ENCODE measurements at regions not wholly inside any gene's neighbourhood (a gene's known extent, or its start where the extent isn't known, plus 50 kb on each side); places are given as distances from the start of the nearest gene placed in this dataset.
"Not testable (repeated sequence)": the region's sequence is repeated elsewhere in the genome, so short reads cannot be mapped to it uniquely, and the experiment has no call there.

GRCh38 chr16:17747081-17747756 is 276.5 kb upstream of the XYLT1 start:
- no peak for DNase-seq (ENCODE audit: low read depth)

- no peak for DNase-seq (ENCODE audit: low read depth)
Observed at GRCh38 chr16:17744921-17745572, 274.3 kb upstream of the XYLT1 start.

DNA sequence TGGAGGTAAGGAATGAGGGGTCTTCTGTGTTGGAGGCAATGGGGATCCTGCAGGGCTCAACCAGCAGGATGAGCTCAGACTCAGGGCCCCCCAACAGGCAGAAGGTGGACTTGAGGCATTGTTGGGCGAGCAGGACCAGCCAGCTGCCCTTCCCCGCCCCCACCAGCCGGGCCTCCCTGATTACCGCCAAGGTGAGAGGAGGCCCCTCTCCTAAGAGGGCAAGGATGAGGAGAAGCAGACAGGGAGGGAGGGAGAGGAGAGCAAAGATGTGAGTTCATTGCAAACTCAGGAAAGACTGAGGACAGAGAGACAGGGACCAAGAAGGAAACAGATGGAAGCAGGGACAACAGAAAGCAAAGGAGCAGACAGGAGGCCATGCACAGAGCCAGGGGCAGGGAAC is 272.8 kb upstream of the XYLT1 start:
- DNase-seq (ENCODE audit: low read depth), result no peak

DNA sequence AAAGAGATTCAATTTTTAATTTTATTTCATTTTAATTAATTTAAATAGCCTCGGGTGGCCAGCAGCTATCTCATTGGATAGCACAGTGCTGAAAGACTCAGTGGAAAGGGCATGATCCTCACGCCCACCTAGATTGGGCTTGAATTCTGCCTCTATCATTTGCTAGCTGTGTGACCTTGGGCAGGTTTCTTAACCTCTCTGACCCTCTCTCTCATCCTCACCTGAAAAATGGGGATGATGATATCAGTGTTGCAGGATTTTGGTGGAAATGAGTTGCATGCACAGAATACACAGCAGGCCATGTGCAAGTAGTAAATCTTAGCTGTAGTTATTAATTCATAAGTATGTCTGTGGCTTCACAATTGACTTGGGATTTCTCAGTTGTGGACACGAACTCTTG is 272.4 kb upstream of the XYLT1 start:
- DNase-seq (ENCODE audit: low read depth), result no peak

DNA sequence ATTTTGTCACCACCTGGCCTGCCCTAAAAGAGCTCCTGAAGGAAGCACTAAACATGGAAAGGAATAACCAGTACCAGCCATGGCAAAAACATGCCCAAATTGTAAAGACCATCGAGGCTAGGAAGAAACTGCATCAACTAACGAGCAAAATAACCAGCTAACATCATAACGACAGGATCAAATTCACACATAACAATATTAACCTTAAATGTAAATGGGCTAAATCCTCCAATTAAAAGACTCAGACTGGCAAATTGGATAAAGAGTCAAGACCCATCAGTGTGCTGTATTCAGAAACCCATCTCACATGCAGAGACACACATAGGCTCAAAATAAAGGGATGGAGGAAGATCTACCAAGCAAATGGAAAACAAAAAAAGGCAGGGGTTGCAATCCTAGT is 264.3 kb upstream of the XYLT1 start:
- not testable (repeated sequence) for DNase-seq (ENCODE audit: low read depth)

GRCh38 chr16:17729820-17730219 is 259.1 kb upstream of the XYLT1 start:
- DNase-seq (ENCODE audit: low read depth), result no peak

DNA sequence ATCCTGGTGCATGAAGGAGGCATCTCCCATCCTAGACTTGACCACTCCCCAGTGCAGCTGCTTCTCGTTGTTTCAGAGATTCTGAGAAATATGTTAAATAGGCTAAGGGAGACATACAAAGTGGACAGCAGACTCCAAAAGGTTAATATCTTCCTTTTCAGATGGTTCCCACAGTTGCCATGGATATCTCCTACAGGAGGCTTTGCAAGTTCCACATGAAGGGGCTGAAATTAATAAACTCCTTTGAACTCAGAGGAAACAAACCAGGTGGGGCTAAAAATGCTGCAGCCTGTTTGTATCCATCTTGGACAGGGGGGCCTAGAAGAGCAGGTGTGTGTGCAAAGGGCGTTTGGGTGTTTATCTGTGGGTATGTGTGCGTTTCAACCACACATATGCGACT is 257.4 kb upstream of the XYLT1 start:
- DNase-seq (ENCODE audit: low read depth), result no peak

- DNase-seq (ENCODE audit: low read depth), result no peak
Observed at GRCh38 chr16:17724242-17724898, 253.6 kb upstream of the XYLT1 start.

DNA sequence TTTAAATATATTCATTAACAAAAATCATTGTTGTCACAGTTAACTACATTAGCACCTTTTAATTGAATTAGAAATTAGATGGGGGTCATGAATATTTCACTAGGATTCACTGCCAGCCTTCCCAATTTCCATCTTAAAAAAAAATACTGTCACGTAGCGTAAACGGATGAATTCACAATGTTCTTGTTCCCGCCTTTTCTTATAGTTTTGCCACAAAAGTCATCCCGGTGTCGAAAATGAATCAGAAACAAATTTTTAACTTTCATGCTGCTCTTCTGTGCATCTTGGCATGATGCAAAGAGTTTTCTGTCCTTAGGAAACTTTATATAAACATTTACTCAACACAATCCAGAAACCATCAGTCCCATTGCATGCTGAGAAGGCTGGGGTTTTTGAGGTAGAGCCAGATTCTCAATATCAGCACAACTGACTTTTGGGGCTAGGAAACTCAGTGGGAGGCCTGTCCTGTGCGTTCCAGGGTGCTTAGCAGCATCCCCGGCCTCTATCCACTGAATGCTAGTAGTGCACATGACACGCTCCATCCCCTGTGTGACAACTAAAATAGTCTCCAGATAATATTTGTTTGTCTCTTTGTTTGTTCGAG is 252.9 kb upstream of the XYLT1 start:
- DNase-seq (ENCODE audit: low read depth), result no peak

GRCh38 chr16:17718495-17718894 is 247.7 kb upstream of the XYLT1 start:
- no peak for DNase-seq (ENCODE audit: low read depth)

DNA sequence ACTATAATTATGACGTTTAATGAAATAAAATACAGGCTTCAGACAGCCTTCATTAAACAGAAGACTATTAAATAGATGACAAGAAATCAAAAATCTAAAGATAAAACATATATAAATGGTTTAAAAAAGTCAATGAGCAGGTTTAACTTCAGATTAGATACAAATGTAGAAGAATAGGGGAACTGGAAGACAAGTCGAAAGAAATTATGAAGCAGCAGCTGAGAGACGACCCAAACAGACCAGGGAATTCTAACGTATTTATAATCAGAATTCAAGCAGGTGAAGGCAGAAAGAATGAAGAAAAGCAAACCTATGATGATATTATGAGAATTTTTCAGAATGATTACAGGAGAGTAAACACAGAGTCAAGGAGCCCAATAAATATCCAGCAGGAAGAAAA is 235.1 kb upstream of the XYLT1 start:
- no peak for DNase-seq (ENCODE audit: low read depth)

- no peak for DNase-seq (ENCODE audit: low read depth)
Observed at GRCh38 chr16:17696616-17697015, 225.9 kb upstream of the XYLT1 start.

DNA sequence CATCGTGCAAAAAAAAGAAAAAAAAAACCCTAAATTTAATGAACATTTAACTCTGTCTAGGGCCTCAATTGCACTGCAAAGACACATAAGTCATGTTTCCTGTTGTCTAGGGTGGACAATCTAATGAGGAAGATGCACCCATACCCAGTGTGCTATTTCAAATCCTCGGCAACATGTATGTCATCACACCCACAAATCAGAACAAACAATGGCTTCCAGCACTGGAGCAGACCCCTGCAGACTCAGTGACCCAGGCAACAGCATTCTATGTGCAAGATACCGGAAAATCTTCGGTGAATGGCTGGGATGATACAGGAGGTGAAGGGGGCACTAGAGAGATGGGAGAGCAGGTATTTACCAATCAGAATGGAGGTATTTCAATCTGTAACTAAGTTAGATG is 221.7 kb upstream of the XYLT1 start:
- no peak for DNase-seq (ENCODE audit: low read depth)

DNA sequence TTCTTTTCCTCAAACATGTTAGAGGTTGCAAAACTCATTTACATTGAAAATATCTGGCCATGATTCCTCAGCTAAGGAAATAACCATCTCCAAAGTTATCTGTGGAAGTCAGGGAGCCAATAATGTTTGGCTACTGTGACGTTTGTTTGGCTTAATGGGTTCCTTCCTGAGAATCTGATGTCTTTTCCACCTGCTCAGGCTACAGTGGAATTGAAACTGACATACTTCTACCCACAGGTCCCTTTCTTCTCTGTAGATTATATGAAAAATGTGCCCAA is 221.1 kb upstream of the XYLT1 start:
- DNase-seq (ENCODE audit: low read depth), result no peak

DNA sequence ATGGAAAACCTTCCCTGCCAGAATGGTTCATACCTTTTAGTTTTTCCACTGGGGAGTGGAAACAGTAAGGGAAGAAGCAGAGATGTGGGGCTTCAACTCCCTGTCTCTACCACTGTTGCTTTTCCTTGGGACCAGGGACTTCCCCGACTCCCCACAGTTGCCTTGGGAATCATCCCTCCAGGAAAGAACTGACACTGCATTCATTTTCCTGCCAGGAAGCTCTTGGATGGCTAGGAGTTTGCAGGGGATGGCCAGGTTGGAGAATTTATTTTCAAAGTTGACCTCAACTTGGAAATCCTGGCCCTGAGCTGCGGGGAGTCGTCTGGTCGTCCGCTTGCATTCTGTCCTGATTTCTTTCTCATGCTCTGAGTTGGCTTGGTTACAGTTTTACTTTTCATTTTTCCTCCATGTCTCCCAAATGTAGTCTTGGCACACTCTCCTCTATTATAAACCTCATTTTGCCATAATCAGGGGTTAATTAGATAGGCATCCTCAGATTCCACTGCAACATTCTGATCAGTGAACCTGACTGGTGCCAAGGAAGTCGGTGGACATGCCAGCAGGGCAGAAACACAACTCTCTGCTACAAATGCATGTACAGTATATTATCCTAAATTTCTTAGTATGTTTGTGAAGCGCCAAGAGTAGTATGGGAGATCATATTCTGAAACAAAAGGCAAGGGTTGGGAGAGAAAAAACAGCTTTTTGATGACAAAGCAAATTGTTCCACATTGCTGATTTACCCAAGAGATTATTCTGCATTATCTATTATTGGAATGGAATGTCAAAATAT is 220.5 kb upstream of the XYLT1 start:
- no peak for DNase-seq (ENCODE audit: low read depth)

DNA sequence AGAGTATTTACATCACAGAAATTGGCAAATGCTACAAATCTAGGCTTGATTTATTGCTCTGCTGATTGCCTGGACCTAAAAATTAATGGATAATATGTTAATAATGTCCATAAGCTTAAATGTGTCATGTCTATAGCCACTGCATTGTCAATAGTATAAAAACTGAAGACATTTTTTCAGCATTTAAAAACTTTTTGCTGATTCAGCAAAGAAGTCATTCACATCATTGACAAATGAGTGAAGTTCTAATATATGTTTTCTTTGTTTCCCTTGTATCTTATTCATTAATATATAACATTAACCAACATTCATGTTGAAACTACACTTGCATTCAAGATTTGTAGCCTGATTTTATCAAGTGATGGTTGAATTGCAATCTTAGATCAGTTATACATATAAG is 214.7 kb upstream of the XYLT1 start:
- no peak for DNase-seq (ENCODE audit: low read depth)

DNA sequence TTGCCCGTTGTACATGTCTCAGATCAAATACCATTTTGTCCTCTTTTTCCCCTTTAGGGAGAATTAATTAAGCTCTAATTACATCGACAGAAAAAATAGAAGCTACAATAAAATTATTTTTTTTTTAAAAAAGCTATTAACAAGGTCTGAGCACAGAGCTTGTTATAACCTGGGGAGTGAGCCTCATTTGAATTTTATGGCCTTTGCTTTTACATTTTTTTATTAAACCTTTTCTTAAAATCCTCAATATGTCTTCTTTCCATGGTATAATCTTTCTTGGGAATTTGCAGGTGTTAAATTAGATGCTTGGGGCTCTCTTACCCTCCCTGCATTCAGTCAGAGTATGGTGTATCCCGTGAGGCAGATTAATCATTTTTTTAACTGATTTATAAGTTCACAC is 212.5 kb upstream of the XYLT1 start:
- no peak for DNase-seq (ENCODE audit: low read depth)

DNA sequence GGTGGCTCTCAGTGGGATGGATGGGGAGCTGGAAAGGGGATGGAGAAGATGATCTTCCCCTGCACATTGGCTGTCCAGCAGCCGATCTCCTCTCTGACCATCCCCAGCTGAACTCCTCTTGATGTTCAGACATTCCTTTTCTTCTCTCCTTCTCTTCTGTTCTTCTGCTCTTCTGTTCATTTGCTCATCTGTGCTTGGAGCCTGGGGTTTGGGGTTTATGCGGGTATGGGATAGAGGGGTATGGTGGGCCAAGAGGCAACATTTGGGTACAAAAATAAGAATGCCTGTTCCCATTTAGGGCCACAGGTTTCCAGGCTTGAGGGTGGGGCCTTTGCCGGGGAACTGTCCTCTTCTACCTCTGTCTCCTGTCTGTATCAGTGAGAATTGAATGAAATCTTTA is 205.4 kb upstream of the XYLT1 start:
- no peak for DNase-seq (ENCODE audit: low read depth)

DNA sequence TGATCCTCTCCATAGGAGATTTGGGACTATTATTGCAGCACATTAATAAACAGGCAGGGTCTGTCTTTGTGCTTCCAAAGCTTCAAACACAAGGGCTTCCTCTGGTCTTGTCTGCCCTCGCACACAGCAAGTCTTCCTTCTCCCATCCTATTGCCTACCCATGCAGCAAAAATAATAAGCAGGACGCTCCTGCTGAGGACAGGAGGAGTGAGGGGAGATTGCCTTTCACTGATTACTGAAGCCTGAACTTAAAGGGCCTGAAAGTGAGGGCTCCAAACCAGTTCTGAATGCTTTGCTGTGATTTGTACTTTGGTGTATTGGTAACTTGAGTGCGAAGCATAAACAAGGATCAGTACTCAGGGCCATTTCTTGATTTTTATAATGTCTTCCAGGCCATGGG is 197.6 kb upstream of the XYLT1 start:
- DNase-seq (ENCODE audit: low read depth), result no peak

- DNase-seq (ENCODE audit: low read depth), result no peak
Observed at GRCh38 chr16:17666293-17666692, 195.5 kb upstream of the XYLT1 start.

GRCh38 chr16:17658881-17659280 is 188.1 kb upstream of the XYLT1 start:
- no peak for DNase-seq (ENCODE audit: low read depth)

GRCh38 chr16:17657045-17657444 is 186.3 kb upstream of the XYLT1 start:
- no peak for DNase-seq (ENCODE audit: low read depth)

GRCh38 chr16:17654571-17654970 is 183.8 kb upstream of the XYLT1 start:
- DNase-seq (ENCODE audit: low read depth), result no peak
